ENCODE measurements at regions not wholly inside any gene's neighbourhood (a gene's known extent, or its start where the extent isn't known, plus 50 kb on each side); places are given as distances from the start of the nearest gene placed in this dataset.

- H3K36me3 ChIP-seq (ENCODE audit: low read depth): no peaks in the 10 kb centered on the region
- no peaks in the 10 kb centered on the region for H3K4me1 ChIP-seq (replicated peaks; ENCODE audit: insufficient read depth)
- no peaks in the 10 kb centered on the region for H3F3A ChIP-seq (ENCODE audit: insufficient read depth, low read depth)
- H3K27me3 ChIP-seq (ENCODE audit: insufficient read depth, low read depth): no peaks in the 10 kb centered on the region
- DNase-seq: no peak
- H3K79me2 ChIP-seq (ENCODE audit: low read depth): no peaks in the 10 kb centered on the region
- POLR2A ChIA-PET (ENCODE audit: unreplicated experiment): no interaction called here
- H3K4me3 ChIP-seq: no peak overlapping the region
- CTCF ChIA-PET: no interaction called here
- H3K9me3 ChIP-seq (ENCODE audit: insufficient read depth, low read depth): no peaks in the 10 kb centered on the region
- H4K20me1 ChIP-seq (ENCODE audit: insufficient read depth): no peaks in the 10 kb centered on the region; the same call in 1 of the 2 replicates
- no TSS peak for BruUV-seq (replicated peaks)
- H2AFZ ChIP-seq: no peak overlapping the region
- no peak overlapping the region for H3K4me2 ChIP-seq
- no peak overlapping the region for H3K27ac ChIP-seq
- no peaks in the 10 kb centered on the region for H3K9me2 ChIP-seq (ENCODE audit: insufficient read depth)
- no peak for TF ChIP-seq CTCF (conservative IDR thresholded peaks at IDR 0.05)
- no peak for TF ChIP-seq EZH2 (IDR thresholded peaks at IDR 0.05; ENCODE audit: low read depth)
- intact Hi-C loops (cut with micrococcal nuclease; ENCODE audit: unreplicated experiment): no loop called here
Measured at GRCh38 chr6:77037439-77037838, 425.9 kb downstream of the HTR1B start.

- H4K20me1 ChIP-seq (ENCODE audit: insufficient read depth): no peaks in the 10 kb centered on the region
- no peaks in the 10 kb centered on the region for H3K4me1 ChIP-seq (replicated peaks; ENCODE audit: insufficient read depth)
- H3K9me3 ChIP-seq (ENCODE audit: insufficient read depth, low read depth): no peaks in the 10 kb centered on the region
- no peaks in the 10 kb centered on the region for H3K36me3 ChIP-seq (ENCODE audit: low read depth)
- no peak overlapping the region for H3K4me2 ChIP-seq
- intact Hi-C loops (cut with micrococcal nuclease; ENCODE audit: unreplicated experiment): no loop called here
- CTCF ChIA-PET: no interaction called here
- TF ChIP-seq EZH2 (IDR thresholded peaks at IDR 0.05; ENCODE audit: low read depth) (no peak), CTCF (conservative IDR thresholded peaks at IDR 0.05) (no peak)
- BruUV-seq (replicated peaks): no TSS peak
- H3K79me2 ChIP-seq (ENCODE audit: low read depth): no peaks in the 10 kb centered on the region
- no peak overlapping the region for H3K4me3 ChIP-seq
- DNase-seq: no peak
- H2AFZ ChIP-seq: no peak overlapping the region
- H3K27ac ChIP-seq: no peak overlapping the region
- no peaks in the 10 kb centered on the region for H3K9me2 ChIP-seq (ENCODE audit: insufficient read depth)
- H3K27me3 ChIP-seq (ENCODE audit: insufficient read depth, low read depth): no peaks in the 10 kb centered on the region
- no peaks in the 10 kb centered on the region for H3F3A ChIP-seq (ENCODE audit: insufficient read depth, low read depth)
- POLR2A ChIA-PET (ENCODE audit: unreplicated experiment): no interaction called here
Measured at GRCh38 chr6:77036400-77036799, 426.9 kb downstream of the HTR1B start.

- Histone ChIP-seq H3K4me1 (replicated peaks; ENCODE audit: insufficient read depth) (no peaks in the 10 kb centered on the region), H4K20me1 (ENCODE audit: insufficient read depth) (no peaks in the 10 kb centered on the region), H3K4me2 (no peak overlapping the region), H3K27ac (no peak overlapping the region), H3K4me3 (no peak overlapping the region), H3K27me3 (ENCODE audit: insufficient read depth, low read depth) (no peaks in the 10 kb centered on the region), H3K9me3 (ENCODE audit: insufficient read depth, low read depth) (no peaks in the 10 kb centered on the region), H3K9me2 (ENCODE audit: insufficient read depth) (no peaks in the 10 kb centered on the region), H3F3A (ENCODE audit: insufficient read depth, low read depth) (no peaks in the 10 kb centered on the region), H3K36me3 (ENCODE audit: low read depth) (no peaks in the 10 kb centered on the region), H3K79me2 (ENCODE audit: low read depth) (no peaks in the 10 kb centered on the region), H2AFZ (no peak overlapping the region)
- BruUV-seq (replicated peaks): no TSS peak
- ChIA-PET CTCF (no interaction called here), POLR2A (ENCODE audit: unreplicated experiment) (no interaction called here)
- TF ChIP-seq CTCF (conservative IDR thresholded peaks at IDR 0.05) (no peak), EZH2 (IDR thresholded peaks at IDR 0.05; ENCODE audit: low read depth) (no peak)
- intact Hi-C loops (cut with micrococcal nuclease; ENCODE audit: unreplicated experiment): loop anchor here (5.0 kb wide), 1 partner anchor 258 kb away; no protein-coding TSS in a partner anchor
- DNase-seq: peak in 1 of 2 experiments; percentile 42
Measured at GRCh38 chr6:77034161-77034560, 429.1 kb downstream of the HTR1B start.
